Suprapubic skin (tissue), 4 donors: ENCODE measurements at regions not wholly inside any gene's neighbourhood (a gene's known extent, or its start where the extent isn't known, plus 50 kb on each side); places are given as distances from the start of the nearest gene placed in this dataset.

Source experiments
- DNase-seq, 2 donors: peaks; one replicate each; pipeline ENCODE4 v3.0.0-alpha.2; 2019; ENCODE audit warnings: low spot score in 2 of 2
- H3K27ac ChIP-seq: fragments of 200-600 bp; sonication (generic); one replicate; pipeline ENCODE4 v1.5.1; 2019
- H3K27me3 ChIP-seq: fragments of 200-600 bp; sonication (generic); one replicate; pipeline ENCODE4 v1.5.1; 2019
- H3K36me3 ChIP-seq: fragments of 200-600 bp; sonication (generic); one replicate; pipeline ENCODE4 v1.5.1; 2019
- H3K4me1 ChIP-seq: fragments of 200-600 bp; sonication (generic); one replicate; pipeline ENCODE4 v1.5.1; 2019
- H3K4me3 ChIP-seq: fragments of 200-600 bp; sonication (generic); one replicate; pipeline ENCODE4 v1.5.1; 2019; ENCODE audit warnings: mild to moderate bottlenecking
- H3K9me3 ChIP-seq: fragments of 200-600 bp; sonication (generic); one replicate; pipeline ENCODE4 v1.5.1; 2019
- EP300 ChIP-seq: sonication (generic); formaldehyde crosslinking; IDR thresholded peaks from one replicate; pipeline ENCODE4 v1.6.1; 2017; ENCODE audit warnings: antibody characterized with exemption
- POLR2A ChIP-seq, 2 donors: fragments of 450-650 bp; IDR thresholded peaks; one replicate each; pipeline ENCODE4 v1.6.1; 2017; ENCODE audit warnings: antibody characterized with exemption in 2 of 2, mild to moderate bottlenecking in 2 of 2, moderate library complexity in 2 of 2
- POLR2AphosphoS5 ChIP-seq, 3 donors: sonication (generic); formaldehyde crosslinking; IDR thresholded peaks; one replicate each; pipeline ENCODE4 v1.6.1; 2017; ENCODE audit warnings: antibody characterized with exemption in 3 of 3
- WGBS: methylation state at CpG from one replicate; pipeline ENCODE4 v1.1.5; 2018; 5-methylcytosine and 5-hydroxymethylcytosine counted together
- TF ChIP-seq, protein P1 (sequence below), 2 donors: fragments of 200-600 bp in 1 of 2; fragments of 450-650 bp in 1 of 2; sonication (generic) in 1 of 2; IDR thresholded peaks; one replicate each; pipeline ENCODE4 v1.5.1; 2016 to 2019; ENCODE audit warnings: antibody characterized with exemption in 2 of 2, mild to moderate bottlenecking in 1 of 2, moderate library complexity in 1 of 2

DNA sequence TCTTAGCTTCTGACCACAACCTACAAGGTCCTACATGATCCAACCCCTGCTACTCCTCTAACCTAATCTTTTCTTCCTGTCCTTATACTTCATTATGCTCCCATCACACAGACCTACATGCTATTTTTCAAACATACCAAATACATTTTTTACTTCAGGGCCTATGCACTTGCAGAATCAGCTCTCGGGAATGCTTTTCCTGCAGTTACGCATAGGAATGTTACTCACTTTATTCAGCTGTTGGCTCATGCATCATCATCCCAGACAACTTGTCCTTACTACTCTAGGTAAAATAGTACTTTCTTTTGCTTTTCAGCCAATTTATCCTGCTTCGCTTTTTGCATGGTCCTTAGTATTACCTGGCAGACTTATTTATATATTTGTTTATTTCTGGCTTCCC is 105.6 kb downstream of the OXSM start:
- no peak for DNase-seq
- whole genome bisulfite sequencing, result 88% methylated on average over 3 of the region's 3 CpGs
- no peaks in the 10 kb centered on the region for H3K27me3 ChIP-seq
- H3K4me3 ChIP-seq, result no peak overlapping the region
- H3K9me3 ChIP-seq, result no peaks in the 10 kb centered on the region
- H3K27ac ChIP-seq, result no peak overlapping the region
- no peaks in the 10 kb centered on the region for H3K36me3 ChIP-seq
- TF ChIP-seq EP300 (no peak), POLR2A (IDR thresholded peaks at IDR 0.05) (no peak), POLR2AphosphoS5 (IDR thresholded peaks at IDR 0.05) (no peak)
- TF ChIP-seq, protein P1, sequence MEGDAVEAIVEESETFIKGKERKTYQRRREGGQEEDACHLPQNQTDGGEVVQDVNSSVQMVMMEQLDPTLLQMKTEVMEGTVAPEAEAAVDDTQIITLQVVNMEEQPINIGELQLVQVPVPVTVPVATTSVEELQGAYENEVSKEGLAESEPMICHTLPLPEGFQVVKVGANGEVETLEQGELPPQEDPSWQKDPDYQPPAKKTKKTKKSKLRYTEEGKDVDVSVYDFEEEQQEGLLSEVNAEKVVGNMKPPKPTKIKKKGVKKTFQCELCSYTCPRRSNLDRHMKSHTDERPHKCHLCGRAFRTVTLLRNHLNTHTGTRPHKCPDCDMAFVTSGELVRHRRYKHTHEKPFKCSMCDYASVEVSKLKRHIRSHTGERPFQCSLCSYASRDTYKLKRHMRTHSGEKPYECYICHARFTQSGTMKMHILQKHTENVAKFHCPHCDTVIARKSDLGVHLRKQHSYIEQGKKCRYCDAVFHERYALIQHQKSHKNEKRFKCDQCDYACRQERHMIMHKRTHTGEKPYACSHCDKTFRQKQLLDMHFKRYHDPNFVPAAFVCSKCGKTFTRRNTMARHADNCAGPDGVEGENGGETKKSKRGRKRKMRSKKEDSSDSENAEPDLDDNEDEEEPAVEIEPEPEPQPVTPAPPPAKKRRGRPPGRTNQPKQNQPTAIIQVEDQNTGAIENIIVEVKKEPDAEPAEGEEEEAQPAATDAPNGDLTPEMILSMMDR (IDR thresholded peaks at IDR 0.05), result no peak
- H3K4me1 ChIP-seq, result no peaks in the 10 kb centered on the region

GRCh38 chr3:25897019-25897418 is 107.1 kb downstream of the OXSM start:
- 83% methylated on average over 6 of the region's 6 CpGs for WGBS
- Histone ChIP-seq H3K27me3 (no peaks in the 10 kb centered on the region), H3K27ac (no peak overlapping the region), H3K36me3 (no peaks in the 10 kb centered on the region), H3K4me3 (no peak overlapping the region), H3K4me1 (no peaks in the 10 kb centered on the region), H3K9me3 (no peaks in the 10 kb centered on the region)
- no peak for DNase-seq
- TF ChIP-seq POLR2AphosphoS5 (IDR thresholded peaks at IDR 0.05) (no peak), POLR2A (IDR thresholded peaks at IDR 0.05) (no peak), EP300 (no peak)
- TF ChIP-seq, protein P1 (IDR thresholded peaks at IDR 0.05), result no peak

GRCh38 chr3:25899352-25900101 is 109.6 kb downstream of the OXSM start:
- Histone ChIP-seq H3K4me1 (no peaks in the 10 kb centered on the region), H3K27ac (no peak overlapping the region), H3K9me3 (no peaks in the 10 kb centered on the region), H3K27me3 (no peaks in the 10 kb centered on the region), H3K4me3 (no peak overlapping the region), H3K36me3 (no peaks in the 10 kb centered on the region)
- TF ChIP-seq, protein P1 (IDR thresholded peaks at IDR 0.05), result no peak
- TF ChIP-seq EP300 (no peak), POLR2A (IDR thresholded peaks at IDR 0.05) (no peak), POLR2AphosphoS5 (IDR thresholded peaks at IDR 0.05) (no peak)
- 88% methylated on average over 2 of the region's 2 CpGs for WGBS
- DNase-seq, result no peak

- Histone ChIP-seq H3K9me3 (no peaks in the 10 kb centered on the region), H3K4me1 (no peaks in the 10 kb centered on the region), H3K27ac (no peak overlapping the region), H3K27me3 (no peaks in the 10 kb centered on the region), H3K4me3 (no peak overlapping the region), H3K36me3 (no peaks in the 10 kb centered on the region)
- 90% methylated on average over 2 of the region's 2 CpGs for WGBS
- TF ChIP-seq EP300 (no peak), POLR2AphosphoS5 (IDR thresholded peaks at IDR 0.05) (no peak), POLR2A (IDR thresholded peaks at IDR 0.05) (no peak)
- TF ChIP-seq, protein P1 (IDR thresholded peaks at IDR 0.05), result no peak
- DNase-seq, result no peak
Observed at GRCh38 chr3:25900161-25900560, 110.3 kb downstream of the OXSM start.

DNA sequence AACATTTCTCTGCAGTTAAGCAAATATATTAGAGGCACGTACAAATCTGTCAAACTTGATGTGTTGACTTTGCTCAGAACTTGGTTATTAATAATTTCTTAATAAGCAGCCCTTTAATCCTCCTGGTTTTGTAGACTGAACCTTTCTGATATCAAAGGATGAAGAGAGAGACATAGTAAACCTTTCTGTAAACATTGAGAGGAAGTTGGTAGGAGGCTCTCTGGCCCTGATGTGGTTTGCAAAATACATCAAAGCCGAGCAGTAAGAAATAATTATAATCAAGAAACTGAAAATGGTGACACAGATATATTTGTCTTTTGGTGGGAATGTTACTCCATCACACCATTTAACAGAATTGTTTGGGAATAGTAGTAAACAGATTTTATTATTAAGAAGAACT is 111.9 kb downstream of the OXSM start:
- no peak for DNase-seq
- TF ChIP-seq, protein P1 (IDR thresholded peaks at IDR 0.05), result no peak
- TF ChIP-seq EP300, result no peak
- no peak for TF ChIP-seq POLR2AphosphoS5 (IDR thresholded peaks at IDR 0.05)
- no peak for TF ChIP-seq POLR2A (IDR thresholded peaks at IDR 0.05)
- Histone ChIP-seq H3K4me3 (no peak overlapping the region), H3K36me3 (no peaks in the 10 kb centered on the region), H3K9me3 (no peaks in the 10 kb centered on the region), H3K27ac (no peak overlapping the region), H3K4me1 (no peaks in the 10 kb centered on the region), H3K27me3 (no peaks in the 10 kb centered on the region)
- 69% methylated on average over 2 of the region's 2 CpGs for WGBS
